ENCODE measurements at regions not wholly inside any gene's neighbourhood (a gene's known extent, or its start where the extent isn't known, plus 50 kb on each side); places are given as distances from the start of the nearest gene placed in this dataset.
A peak's percentile ranks its signal among the peaks of the same experiment; 100 is the strongest.
"Not testable (repeated sequence)": the region's sequence is repeated elsewhere in the genome, so short reads cannot be mapped to it uniquely, and the experiment has no call there.

- peak in 7 of 56 donors; percentile 18 to 48 (median 28) for DNase-seq
These were observed 445.4 kb upstream of the DEFB115 start for GRCh38 chr20:30811885-30812671.

- DNase-seq: no peak
These were observed 444.6 kb upstream of the DEFB115 start for GRCh38 chr20:30812739-30813411.

- DNase-seq: peak in 1 of 56 donors; percentile 27
These were observed 443.8 kb upstream of the DEFB115 start for GRCh38 chr20:30813412-30814311.

DNA sequence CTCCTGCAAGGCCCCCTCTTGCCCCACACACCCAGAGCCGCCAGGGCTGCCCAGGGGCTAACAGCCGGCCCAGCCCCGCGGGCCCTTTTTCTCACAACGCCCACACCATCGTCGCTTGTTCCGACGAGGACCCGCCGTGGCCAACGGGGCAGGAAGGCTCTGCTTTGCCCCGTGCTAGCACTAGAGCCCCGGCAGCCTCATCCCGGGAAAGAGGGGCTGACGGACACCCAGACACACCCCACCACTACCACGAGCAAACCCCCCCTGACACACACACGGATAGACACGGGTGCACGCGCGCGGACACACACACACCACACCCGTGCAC is 443.2 kb upstream of the DEFB115 start:
- DNase-seq: not testable (repeated sequence)

- DNase-seq: not testable (repeated sequence)
These were observed 442.4 kb upstream of the DEFB115 start for GRCh38 chr20:30815027-30815576.

- DNase-seq: no peak
These were observed 441.8 kb upstream of the DEFB115 start for GRCh38 chr20:30815577-30816181.

- peak in 1 of 56 donors; percentile 20 for DNase-seq
These were observed 441.2 kb upstream of the DEFB115 start for GRCh38 chr20:30816182-30816645.

GRCh38 chr20:30821615-30822014 is 435.8 kb upstream of the DEFB115 start:
- DNase-seq: not testable (repeated sequence)

DNA sequence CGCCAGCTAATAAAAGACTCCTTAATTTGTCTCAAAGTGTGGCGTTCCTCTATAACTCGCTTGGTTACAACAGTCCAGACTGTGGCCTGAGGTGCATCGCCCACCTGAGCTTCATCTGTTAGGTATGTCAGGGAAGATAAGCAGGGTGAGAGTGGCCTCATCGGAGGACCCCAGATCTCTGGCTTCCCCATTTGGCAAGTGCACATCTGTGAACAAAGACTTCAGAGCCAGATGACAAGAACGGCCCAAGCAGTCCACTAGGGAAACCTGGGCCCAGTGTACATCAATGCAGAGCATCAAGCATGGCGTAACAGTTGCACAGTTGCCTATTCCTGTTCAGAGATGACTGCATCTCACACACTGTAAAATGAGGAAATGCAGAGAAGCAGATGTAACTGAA is 432.8 kb upstream of the DEFB115 start:
- DNase-seq: not testable (repeated sequence)

- not testable (repeated sequence) for DNase-seq
These were observed 411.5 kb upstream of the DEFB115 start for GRCh38 chr20:30845923-30846322.

GRCh38 chr20:30868271-30868670 is 389.2 kb upstream of the DEFB115 start:
- not testable (repeated sequence) for DNase-seq

DNA sequence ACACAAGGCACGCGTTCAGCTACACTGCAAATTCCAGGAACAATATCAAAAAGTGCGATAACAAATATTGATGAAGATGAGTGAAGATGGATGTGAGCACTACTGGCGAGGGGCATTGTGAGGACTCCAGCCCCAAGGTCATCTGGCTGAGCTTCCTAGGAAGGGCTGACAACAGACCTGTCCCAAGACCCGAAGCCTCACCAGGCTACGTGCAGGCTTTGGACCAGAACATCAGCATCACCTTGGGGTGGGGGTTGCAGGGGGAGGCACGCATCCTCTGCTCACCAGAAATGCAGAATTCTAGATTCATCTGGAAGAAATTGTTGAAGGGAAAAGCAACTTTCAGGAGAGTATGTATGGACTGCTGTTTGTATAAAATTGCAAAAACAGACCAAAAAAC is 386.3 kb upstream of the DEFB115 start:
- not testable (repeated sequence) for DNase-seq

- not testable (repeated sequence) for DNase-seq
These were observed 385.2 kb upstream of the DEFB115 start for GRCh38 chr20:30872252-30872651.

GRCh38 chr20:30875868-30876267 is 381.6 kb upstream of the DEFB115 start:
- DNase-seq: not testable (repeated sequence)

DNA sequence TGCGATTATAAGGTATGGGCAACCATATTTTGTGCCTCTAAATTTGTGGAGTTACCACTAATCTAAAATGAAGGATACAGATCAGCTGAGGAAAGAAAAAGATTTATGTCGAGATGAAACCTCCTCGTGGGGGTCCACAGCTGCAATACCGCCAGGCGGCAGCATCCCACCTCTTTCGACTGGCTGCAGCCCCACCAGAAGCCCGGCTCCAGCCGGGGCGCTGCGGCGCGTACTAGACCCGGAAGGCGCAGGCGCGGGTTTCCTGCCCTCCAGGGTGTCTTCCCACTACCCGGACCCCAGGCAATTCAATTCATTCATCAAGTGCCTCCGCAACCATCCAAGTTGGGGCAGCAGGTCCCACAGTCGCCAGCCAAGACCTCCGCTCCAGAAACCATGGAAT is 366.1 kb upstream of the DEFB115 start:
- DNase-seq: not testable (repeated sequence)

- DNase-seq: no peak
These were observed 364.7 kb upstream of the DEFB115 start for GRCh38 chr20:30892541-30893345.

DNA sequence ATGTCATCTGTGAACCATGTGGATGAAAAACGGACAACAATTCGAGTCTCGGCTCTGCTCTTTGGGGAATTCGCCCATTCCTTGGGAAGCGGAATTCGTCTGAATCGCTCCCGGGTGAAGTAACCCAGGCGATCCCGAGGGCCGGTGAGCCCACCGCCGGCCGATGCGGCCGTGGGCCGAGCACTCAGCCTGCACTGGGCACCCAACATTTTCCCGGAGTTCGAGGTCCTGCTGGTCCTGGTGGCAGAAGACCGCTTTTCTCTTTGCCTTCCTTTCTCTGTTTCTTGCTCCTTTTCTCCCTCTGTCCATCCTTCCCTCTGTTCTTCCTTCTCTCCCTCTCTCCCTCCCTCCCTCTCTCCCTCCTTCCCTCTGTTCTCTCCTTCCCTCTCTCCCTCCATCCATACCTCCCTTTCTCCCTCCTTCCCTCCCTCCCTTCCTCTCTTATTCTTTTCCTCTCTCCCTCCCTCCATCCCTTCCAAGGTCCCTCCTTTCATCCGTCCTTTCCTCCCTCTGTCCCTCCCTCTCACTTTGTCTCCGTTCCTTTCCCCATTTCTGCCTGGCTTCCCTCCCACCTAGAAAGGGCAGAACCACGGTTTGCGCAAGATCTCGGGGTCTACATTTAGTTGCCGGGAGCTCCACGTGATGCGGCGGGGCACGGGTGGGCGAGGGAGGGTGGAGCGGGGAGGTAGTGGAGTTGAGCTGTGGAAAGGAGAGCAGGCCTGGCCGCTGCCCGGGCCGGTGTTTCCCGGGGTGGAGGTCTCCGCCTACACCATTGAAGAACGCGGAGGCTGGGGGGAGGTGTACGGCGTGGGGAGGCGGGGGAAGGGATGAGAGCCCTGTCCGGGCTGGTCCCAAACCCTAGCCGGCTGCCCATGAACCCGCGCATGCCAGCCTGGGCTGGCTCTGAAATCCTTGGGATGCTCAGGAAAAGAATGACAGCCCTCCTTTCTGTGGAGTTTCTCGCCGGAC is 363.8 kb upstream of the DEFB115 start:
- DNase-seq: not testable (repeated sequence)

DNA sequence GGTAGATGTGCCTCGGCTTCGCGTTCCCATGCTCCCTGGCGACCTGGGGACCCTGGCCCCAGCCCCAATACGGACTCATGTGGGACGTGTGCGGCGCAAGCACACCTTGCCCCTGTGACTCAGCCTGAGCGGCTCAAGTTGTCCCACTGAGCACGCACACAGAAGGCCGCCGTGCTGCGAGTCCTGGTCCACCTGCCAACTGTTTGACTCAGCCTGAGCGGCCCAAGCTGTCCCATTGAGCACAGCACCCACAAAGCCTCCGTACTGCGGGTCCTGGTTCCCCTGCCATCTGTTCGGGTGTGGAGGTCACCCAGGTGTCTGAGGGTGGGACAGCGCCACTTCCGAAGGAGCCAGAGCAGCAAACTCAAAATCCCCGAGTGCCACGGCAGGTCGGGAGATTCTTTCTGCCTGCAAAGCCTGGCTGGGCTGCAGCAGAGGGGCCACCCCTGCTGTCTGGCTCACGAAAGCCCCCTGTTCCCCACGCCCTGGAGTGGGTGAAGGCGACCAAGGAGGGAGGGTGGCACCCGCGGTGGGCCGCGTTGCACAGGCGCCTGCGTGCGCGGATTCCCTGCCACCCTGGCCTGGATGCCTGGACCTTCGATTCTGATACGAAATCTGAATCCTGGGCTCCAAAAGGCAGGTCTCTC is 362.6 kb upstream of the DEFB115 start:
- DNase-seq: not testable (repeated sequence)

All from amygdala (tissue), 56 donors.